Cardiac muscle cell (in vitro differentiated cells and primary cell): ENCODE measurements at regions not wholly inside any gene's neighbourhood (a gene's known extent, or its start where the extent isn't known, plus 50 kb on each side); places are given as distances from the start of the nearest gene placed in this dataset.

Experiments used
- DNase-seq, 2 donors: peaks; one replicate each; pipeline versions ENCODE4 v3.0.0 to v3.0.0-alpha.2; 2010 to 2017; ENCODE audit warnings: low read depth in 1 of 2, low spot score in 1 of 2
- H3K27ac ChIP-seq: fragments of 200-600 bp; sonication (generic); 2 replicates; pipeline ENCODE4 v1.5.1; 2016
- H3K27me3 ChIP-seq: fragments of 200-600 bp; sonication (generic); 2 replicates; pipeline ENCODE4 v1.6.0; 2016; ENCODE audit warnings: control low read depth
- H3K36me3 ChIP-seq: fragments of 200-600 bp; sonication (generic); 2 replicates; pipeline ENCODE4 v1.5.1; 2016; ENCODE audit warnings: control low read depth
- H3K4me1 ChIP-seq: fragments of 200-600 bp; sonication (generic); 2 replicates; pipeline ENCODE4 v1.8.1; 2017; ENCODE audit warnings: low read depth, mild to moderate bottlenecking, mixed run types
- H3K4me3 ChIP-seq: fragments of 200-600 bp; sonication (generic); 2 replicates; pipeline ENCODE4 v1.5.1; 2016; ENCODE audit warnings: mild to moderate bottlenecking
- H3K9me3 ChIP-seq: fragments of 200-600 bp; sonication (generic); 2 replicates; pipeline ENCODE4 v1.5.1; 2017; ENCODE audit warnings: low read depth, mild to moderate bottlenecking, control low read depth
- CTCF ChIP-seq: IDR thresholded peaks from 2 replicates; pipeline ENCODE4 v1.5.1; 2012; ENCODE audit warnings: low read depth, mild to moderate bottlenecking, low read length

DNA sequence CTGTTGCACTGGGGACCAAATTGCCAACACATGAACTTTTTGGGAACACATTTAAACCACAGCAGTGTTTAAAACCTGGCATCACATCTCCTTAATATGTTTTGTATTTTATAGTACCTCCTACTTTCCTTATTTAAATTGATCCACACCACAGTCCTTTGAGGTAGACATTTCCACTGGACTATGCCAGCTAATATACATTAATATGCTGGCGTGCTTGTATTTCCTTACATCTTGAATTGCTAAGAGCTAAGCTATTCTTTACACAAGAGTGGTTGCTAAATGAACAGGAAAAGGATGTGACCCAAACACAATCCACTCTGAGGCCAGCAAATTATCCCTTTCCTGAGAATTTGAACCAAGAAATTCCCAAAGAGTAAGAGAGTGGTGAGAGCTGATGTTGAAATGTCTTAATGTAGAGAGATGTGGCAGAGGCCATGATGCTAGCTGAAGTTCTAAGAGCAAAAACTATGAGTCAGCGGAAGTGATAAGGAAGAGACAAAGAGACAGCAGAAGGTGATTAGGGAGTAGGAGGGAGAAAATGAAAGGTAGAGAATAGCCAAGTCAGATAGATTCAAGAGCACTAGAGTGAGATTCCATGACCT is 131.2 kb downstream of the CD47 start:
- no peaks in the 10 kb centered on the region for H3K36me3 ChIP-seq
- H3K4me1 ChIP-seq = peaks cover 10% of the 10 kb centered on the region
- TF ChIP-seq CTCF = no peak
- no peak overlapping the region for H3K4me3 ChIP-seq
- no peak overlapping the region for H3K27ac ChIP-seq
- DNase-seq = peak in 1 of 2 donors; percentile 91
- no peaks in the 10 kb centered on the region for H3K9me3 ChIP-seq
- no peaks in the 10 kb centered on the region for H3K27me3 ChIP-seq

DNA sequence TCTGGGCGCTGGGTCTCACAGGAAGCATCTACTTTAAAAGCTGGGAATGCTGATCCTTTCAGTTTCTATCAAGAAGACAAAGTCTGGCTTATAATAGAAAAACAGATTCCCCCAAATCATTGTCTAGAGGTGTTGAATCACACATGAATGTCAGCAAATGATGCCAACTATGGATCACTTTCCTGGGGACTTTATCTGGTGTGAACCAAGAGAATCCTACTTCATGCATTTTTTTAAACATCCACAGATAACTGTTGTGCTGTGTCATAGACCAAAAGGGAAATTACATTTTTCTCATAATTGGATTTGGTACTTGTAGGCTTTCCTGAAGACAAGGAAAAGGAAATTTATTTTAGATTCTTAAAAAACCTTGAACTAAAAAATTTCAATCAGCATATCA is 132.7 kb downstream of the CD47 start:
- Histone ChIP-seq H3K27ac (no peak overlapping the region), H3K36me3 (no peaks in the 10 kb centered on the region), H3K4me1 (peaks cover 10% of the 10 kb centered on the region), H3K9me3 (no peaks in the 10 kb centered on the region), H3K27me3 (no peaks in the 10 kb centered on the region), H3K4me3 (no peak overlapping the region)
- TF ChIP-seq CTCF = no peak
- peak in 1 of 2 donors; percentile 53 for DNase-seq

DNA sequence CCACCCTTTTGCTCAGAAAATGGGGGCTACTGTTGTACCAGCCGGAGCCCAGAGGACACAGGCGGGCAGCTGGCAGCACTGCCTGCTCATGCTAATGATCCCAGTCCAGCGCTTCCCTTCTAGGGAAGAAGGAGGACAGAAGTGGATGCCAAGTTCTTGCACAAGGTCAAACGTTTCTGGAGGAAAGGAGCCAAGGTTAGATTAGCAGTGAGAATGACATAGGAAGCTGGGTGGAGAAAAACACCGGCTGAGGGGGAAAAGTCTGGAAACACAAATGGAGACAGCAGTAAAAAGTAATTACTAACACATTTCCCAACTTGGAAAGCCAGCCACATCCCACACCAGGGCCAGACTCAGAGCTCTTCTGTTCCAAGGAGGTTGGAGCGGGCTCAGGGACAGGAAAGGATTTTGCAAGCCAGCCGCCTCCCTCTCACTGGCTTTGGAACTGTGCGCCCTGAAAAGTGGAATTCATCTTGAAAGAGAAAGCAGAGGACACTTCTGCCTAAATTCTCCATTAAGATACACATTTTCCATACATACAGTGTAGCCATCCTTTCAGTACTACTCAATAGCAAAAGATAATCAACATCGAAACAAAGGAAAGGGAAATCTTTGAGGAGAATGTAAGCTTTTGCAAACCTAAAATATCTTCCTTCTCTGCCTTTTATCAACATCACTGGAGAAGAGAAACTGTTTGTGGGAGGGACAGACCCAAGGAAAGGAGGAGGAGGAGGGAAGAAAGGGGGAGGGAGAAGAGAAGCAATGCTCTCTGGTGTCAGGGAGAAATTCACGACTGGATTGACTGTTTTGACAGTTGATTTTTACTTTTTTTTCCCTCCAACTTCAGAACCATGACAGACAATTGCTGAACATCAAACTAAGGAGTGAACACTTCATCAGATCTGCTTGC is 133.6 kb downstream of the CD47 start:
- H3K4me1 ChIP-seq = peaks cover 10% of the 10 kb centered on the region
- no peak overlapping the region for H3K4me3 ChIP-seq
- H3K9me3 ChIP-seq = no peaks in the 10 kb centered on the region
- no peak for TF ChIP-seq CTCF
- no peaks in the 10 kb centered on the region for H3K27me3 ChIP-seq
- DNase-seq = peak in 1 of 2 donors; percentile 96
- H3K27ac ChIP-seq = no peak overlapping the region
- H3K36me3 ChIP-seq = no peaks in the 10 kb centered on the region

- no peak for DNase-seq
- H3K9me3 ChIP-seq = no peaks in the 10 kb centered on the region
- TF ChIP-seq CTCF = no peak
- no peak overlapping the region for H3K27ac ChIP-seq
- peaks cover 10% of the 10 kb centered on the region for H3K4me1 ChIP-seq
- H3K4me3 ChIP-seq = no peak overlapping the region
- H3K36me3 ChIP-seq = no peaks in the 10 kb centered on the region
- H3K27me3 ChIP-seq = no peaks in the 10 kb centered on the region
Measured at GRCh38 chr3:107954845-107955244, 136.0 kb downstream of the CD47 start.

- TF ChIP-seq CTCF = no peak
- Histone ChIP-seq H3K27me3 (no peaks in the 10 kb centered on the region), H3K4me3 (no peak overlapping the region), H3K4me1 (peaks cover 15% of the 10 kb centered on the region), H3K27ac (no peak overlapping the region), H3K9me3 (no peaks in the 10 kb centered on the region), H3K36me3 (no peaks in the 10 kb centered on the region)
- DNase-seq = no peak
Measured at GRCh38 chr3:107953722-107954121, 137.1 kb downstream of the CD47 start.
